Vagina (tissue), 2 donors: ENCODE measurements at regions not wholly inside any gene's neighbourhood (a gene's known extent, or its start where the extent isn't known, plus 50 kb on each side); places are given as distances from the start of the nearest gene placed in this dataset.

Source experiments
- DNase-seq, 2 donors: peaks; one replicate each; pipeline ENCODE4 v3.0.0-alpha.2; 2017; ENCODE audit errors: extremely low spot score in 2 of 2
- H3K27ac ChIP-seq: fragments of 200-600 bp; sonication (generic); one replicate; pipeline ENCODE4 v1.5.1; 2019
- H3K27me3 ChIP-seq: fragments of 200-600 bp; sonication (generic); one replicate; pipeline ENCODE4 v1.5.1; 2019
- H3K36me3 ChIP-seq, 2 donors: fragments of 200-600 bp; sonication (generic); one replicate each; pipeline ENCODE4 v1.5.1; 2017 to 2019
- H3K4me1 ChIP-seq: fragments of 200-600 bp; sonication (generic); one replicate; pipeline ENCODE4 v1.5.1; 2019
- H3K4me3 ChIP-seq, 2 donors: fragments of 200-600 bp; sonication (generic); 1 replicate in 1 of 2; 2 replicates in 1 of 2; pipeline ENCODE4 v1.5.1; 2016 to 2019
- H3K9me3 ChIP-seq: fragments of 200-600 bp; sonication (generic); one replicate; pipeline ENCODE4 v1.5.1; 2019
- CTCF ChIP-seq, 3 experiments: fragments of 450-650 bp in 2 of 3; fragments of 200-600 bp in 1 of 3; sonication (generic) in 1 of 3; IDR thresholded peaks; one replicate each; pipeline ENCODE4 v1.5.1; 2017 to 2019; ENCODE audit warnings: antibody characterized with exemption in 3 of 3, mild to moderate bottlenecking in 2 of 3, moderate library complexity in 2 of 3
- POLR2A ChIP-seq, 2 donors: fragments of 450-650 bp; IDR thresholded peaks; one replicate each; pipeline ENCODE4 v1.6.1; 2017; ENCODE audit warnings: antibody characterized with exemption in 2 of 2, mild to moderate bottlenecking in 2 of 2, moderate library complexity in 2 of 2
- POLR2AphosphoS5 ChIP-seq, 2 donors: sonication (generic); formaldehyde crosslinking; IDR thresholded peaks; one replicate each; pipeline ENCODE4 v1.9.0; 2017; ENCODE audit warnings: antibody characterized with exemption in 2 of 2, mild to moderate bottlenecking in 2 of 2, low read depth in 1 of 2; ENCODE audit not compliant: insufficient read depth in 1 of 2
- intact Hi-C: fragments of 100-400 bp; cut with DNase I; formaldehyde crosslinking; loops from one replicate; pipeline ENCODE4 v1.15.1; 2023

- intact Hi-C loops = loop anchor here (10.0 kb wide), 1 partner anchor 136 kb away; no protein-coding TSS in a partner anchor
- no peak overlapping the region for H3K4me3 ChIP-seq
- peaks cover 84% of the 10 kb centered on the region for H3K4me1 ChIP-seq
- no peak for DNase-seq
- no peak overlapping the region for H3K27ac ChIP-seq
- H3K27me3 ChIP-seq = no peaks in the 10 kb centered on the region
- TF ChIP-seq POLR2A (IDR thresholded peaks at IDR 0.05) (no peak), POLR2AphosphoS5 (IDR thresholded peaks at IDR 0.05; ENCODE audit: insufficient read depth in 1 of 2, low read depth in 1 of 2) (no peak), CTCF (IDR thresholded peaks at IDR 0.05) (no peak)
- H3K36me3 ChIP-seq = no peaks in the 10 kb centered on the region
- H3K9me3 ChIP-seq = no peaks in the 10 kb centered on the region
These were observed 296.4 kb upstream of the MKLN1 start for GRCh38 chr7:131031099-131031868.

DNA sequence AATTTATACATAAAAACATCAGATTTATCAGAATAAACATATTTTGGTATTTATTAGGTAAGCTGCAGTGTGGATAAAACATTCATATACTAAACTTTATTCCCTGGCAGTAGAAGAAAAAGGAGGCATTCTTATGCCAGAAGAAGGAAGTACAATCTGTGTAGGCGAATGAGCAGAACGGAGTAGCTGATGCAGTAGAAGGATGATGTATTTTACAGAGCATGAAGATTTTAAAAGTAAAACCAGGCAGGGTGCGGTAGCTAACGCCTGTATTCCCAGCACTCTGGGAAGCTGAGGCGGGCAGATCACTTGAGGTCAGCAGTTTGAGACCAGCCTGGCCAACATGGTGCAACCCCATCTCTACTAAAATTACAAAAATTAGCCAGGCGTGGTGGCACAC is 294.9 kb upstream of the MKLN1 start:
- no peaks in the 10 kb centered on the region for H3K36me3 ChIP-seq
- H3K27me3 ChIP-seq = no peaks in the 10 kb centered on the region
- H3K27ac ChIP-seq = no peak overlapping the region
- H3K4me1 ChIP-seq = peaks cover 78% of the 10 kb centered on the region
- DNase-seq = no peak
- H3K4me3 ChIP-seq = no peak overlapping the region
- TF ChIP-seq POLR2AphosphoS5 (IDR thresholded peaks at IDR 0.05; ENCODE audit: insufficient read depth in 1 of 2, low read depth in 1 of 2) (no peak), POLR2A (IDR thresholded peaks at IDR 0.05) (no peak), CTCF (IDR thresholded peaks at IDR 0.05) (no peak)
- intact Hi-C loops = loop anchor here (10.0 kb wide), 1 partner anchor 138 kb away; no protein-coding TSS in a partner anchor
- H3K9me3 ChIP-seq = no peaks in the 10 kb centered on the region

DNA sequence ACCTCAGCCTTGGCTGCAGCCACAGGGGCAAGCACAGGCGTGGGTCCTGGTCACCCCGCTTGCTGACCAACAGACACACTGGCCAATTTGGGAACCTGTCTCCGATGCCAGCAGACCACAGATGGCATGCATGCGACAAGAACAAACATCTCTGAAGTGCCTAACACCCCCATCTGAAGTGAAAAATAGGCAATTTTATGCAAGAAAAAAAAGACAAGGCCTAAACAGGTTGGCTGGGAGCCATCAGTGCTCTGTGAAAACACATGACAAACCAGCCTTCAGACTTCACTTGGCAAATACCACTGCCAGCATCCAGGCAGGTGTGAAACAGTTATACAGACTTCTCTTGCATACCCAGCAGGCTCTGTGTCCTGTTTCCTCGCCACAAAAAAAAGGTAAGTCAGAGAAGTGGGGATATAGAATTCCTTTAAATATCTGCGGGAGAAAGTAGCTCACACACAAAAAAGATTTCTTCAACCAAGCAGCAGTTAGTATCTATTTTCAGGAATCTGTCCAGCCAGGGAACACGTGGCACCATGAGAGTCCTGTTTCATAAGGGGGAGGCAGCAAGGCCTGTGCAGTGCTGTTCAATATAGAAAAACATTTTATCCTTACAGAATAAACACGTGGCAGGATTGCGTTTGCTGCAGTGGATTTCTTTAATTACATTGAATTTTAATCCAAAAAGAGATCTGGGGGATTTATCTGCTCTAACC is 293.4 kb upstream of the MKLN1 start:
- no peak for DNase-seq
- H3K4me1 ChIP-seq = peaks cover 77% of the 10 kb centered on the region

DNA sequence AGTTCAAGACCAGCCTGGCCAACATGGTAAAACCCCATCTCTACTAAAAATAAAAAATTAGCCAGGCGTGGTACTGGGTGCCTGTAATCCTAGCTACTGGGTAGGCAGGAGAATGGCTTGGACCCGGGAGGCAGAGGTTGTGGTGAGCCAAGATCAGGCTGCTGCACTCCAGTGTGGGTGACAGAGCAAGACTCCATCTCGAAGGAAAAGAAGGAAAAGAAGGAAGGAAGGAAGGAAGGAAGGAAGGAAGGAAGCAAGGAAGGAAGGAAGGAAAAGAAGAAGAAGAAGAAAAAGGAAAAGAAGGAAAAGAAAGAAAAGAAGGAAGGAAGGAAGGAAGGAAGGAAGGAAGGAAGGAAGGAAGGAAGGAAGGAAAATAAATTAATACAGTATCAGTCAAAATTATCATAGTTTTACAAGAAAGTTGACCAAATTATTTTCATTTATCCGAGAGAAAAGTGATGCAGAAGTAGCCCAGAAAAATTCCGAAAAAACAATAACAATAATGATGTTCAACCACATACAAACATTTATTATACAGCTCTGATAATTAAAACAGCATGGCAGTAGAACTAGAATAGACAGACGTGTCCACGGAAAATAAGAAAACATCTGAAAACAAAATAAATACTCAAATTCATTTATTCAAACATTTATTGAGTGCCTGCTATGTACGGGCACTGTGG is 292.4 kb upstream of the MKLN1 start:
- intact Hi-C loops = loop anchor here (10.0 kb wide), 1 partner anchor 140 kb away; no protein-coding TSS in a partner anchor
- Histone ChIP-seq H3K4me1 (peaks cover 82% of the 10 kb centered on the region), H3K36me3 (no peaks in the 10 kb centered on the region), H3K27me3 (no peaks in the 10 kb centered on the region), H3K4me3 (no peak overlapping the region), H3K27ac (no peak overlapping the region), H3K9me3 (no peaks in the 10 kb centered on the region)
- TF ChIP-seq CTCF (IDR thresholded peaks at IDR 0.05) = no peak
- no peak for TF ChIP-seq POLR2A (IDR thresholded peaks at IDR 0.05)
- TF ChIP-seq POLR2AphosphoS5 (IDR thresholded peaks at IDR 0.05; ENCODE audit: insufficient read depth in 1 of 2, low read depth in 1 of 2) = no peak
- DNase-seq = no peak

More for the DNA sequence above, 293.4 kb upstream of the MKLN1 start:
- H3K27ac ChIP-seq = no peak overlapping the region
- H3K27me3 ChIP-seq = no peaks in the 10 kb centered on the region
- intact Hi-C loops = loop anchor here (10.0 kb wide), 1 partner anchor 140 kb away; no protein-coding TSS in a partner anchor
- H3K9me3 ChIP-seq = no peaks in the 10 kb centered on the region
- no peaks in the 10 kb centered on the region for H3K36me3 ChIP-seq
- no peak overlapping the region for H3K4me3 ChIP-seq
- TF ChIP-seq CTCF (IDR thresholded peaks at IDR 0.05) = no peak
- TF ChIP-seq POLR2AphosphoS5 (IDR thresholded peaks at IDR 0.05; ENCODE audit: insufficient read depth in 1 of 2, low read depth in 1 of 2) = no peak
- no peak for TF ChIP-seq POLR2A (IDR thresholded peaks at IDR 0.05)
